GM12878 (cell line): ENCODE measurements at regions not wholly inside any gene's neighbourhood (a gene's known extent, or its start where the extent isn't known, plus 50 kb on each side); places are given as distances from the start of the nearest gene placed in this dataset.

ENCODE experiments used
- ATAC-seq: fragments of 200-7000 bp; cut with Tn5 transposase; 3 replicates; pipeline ENCODE4 v1.9.1; 2020; ENCODE audit warnings: mild to moderate bottlenecking, moderate library complexity
- BruUV-seq: library from RNA; stranded (reverse); fragments of 400-500 nt; replicated peaks from 2 replicates; lab custom pipeline; 2021; lab: Mats Ljungman, UMichigan
- CTCF ChIA-PET: fragments of 300-600 bp; sonication (Branson Sonifier 250); formaldehyde crosslinking; extraction: SDS; loops from one replicate; lab custom pipeline; 2021; ENCODE audit warnings: inconsistent platforms; lab: Yijun Ruan, JAX
- POLR2A ChIA-PET: fragments of 350-600 bp; formaldehyde crosslinking; extraction: SDS; loops from one replicate; lab custom pipeline; 2021; ENCODE audit warnings: inconsistent platforms; lab: Charles Lee
- RAD21 ChIA-PET: fragments of 300-600 bp; sonication (Branson Sonifier 250); formaldehyde crosslinking; loops from one replicate; lab custom pipeline; 2023; ENCODE audit warnings: antibody characterized with exemption; ENCODE audit not compliant: unreplicated experiment; lab: Charles Lee
- SMC1A ChIA-PET: fragments of 300-600 bp; sonication (Branson Sonifier 250); formaldehyde crosslinking; loops from one replicate; lab custom pipeline; 2023; ENCODE audit not compliant: unreplicated experiment, uncharacterized antibody; lab: Charles Lee
- DNase-seq: peaks from one replicate; pipeline ENCODE4 v3.0.0-alpha.2; 2011; ENCODE audit warnings: low read depth, low spot score
- FAIRE-seq: peaks from 3 replicates; lab custom pipeline; 2011; peaks lifted over from hg19 to GRCh38; lab: Jason Lieb, UNC
- H2AFZ ChIP-seq: 2 replicates; pipeline ENCODE4 v1.6.0; 2011; ENCODE audit warnings: low read depth, low read length, control low read depth; ENCODE audit not compliant: control insufficient read depth
- H3K27ac ChIP-seq: 2 replicates; pipeline ENCODE4 v1.5.1; 2011; ENCODE audit warnings: control low read depth; ENCODE audit not compliant: control insufficient read depth, insufficient read depth
- H3K27me3 ChIP-seq, 2 experiments: replicated peaks in 1 of 2; 2 replicates each; pipeline versions ENCODE4 v1.6.0 to v1.6.1; 2011; ENCODE audit warnings: low read length in 1 of 2; ENCODE audit not compliant: control insufficient read depth in 2 of 2, insufficient read depth in 2 of 2
- H3K36me3 ChIP-seq, 2 experiments: 2 replicates each; pipeline ENCODE4 v1.5.1; 2011; ENCODE audit warnings: low read length in 1 of 2; ENCODE audit not compliant: control insufficient read depth in 2 of 2, insufficient read depth in 2 of 2
- H3K4me1 ChIP-seq: 2 replicates; pipeline ENCODE4 v1.6.1; 2011; ENCODE audit warnings: mild to moderate bottlenecking, low read length, moderate library complexity, mixed read lengths; ENCODE audit not compliant: control insufficient read depth, insufficient read depth
- H3K4me2 ChIP-seq: 2 replicates; pipeline ENCODE4 v1.6.0; 2011; ENCODE audit warnings: control low read depth; ENCODE audit not compliant: control insufficient read depth, insufficient read depth
- H3K4me3 ChIP-seq: fragments of 200-600 bp; sonication (generic); 2 replicates; pipeline ENCODE4 v1.5.1; 2016
- H3K79me2 ChIP-seq: 2 replicates; pipeline ENCODE4 v1.6.0; 2011; ENCODE audit warnings: low read length; ENCODE audit not compliant: control insufficient read depth, insufficient read depth
- H3K9ac ChIP-seq: 2 replicates; pipeline ENCODE4 v1.8.0; 2011; ENCODE audit warnings: low read length, control low read depth, mixed read lengths; ENCODE audit not compliant: control insufficient read depth, insufficient read depth
- H3K9me3 ChIP-seq: replicated peaks from 3 replicates; pipeline ENCODE4 v1.5.1; 2011; ENCODE audit warnings: mild to moderate bottlenecking, low read length; ENCODE audit not compliant: control insufficient read depth, insufficient read depth
- H4K20me1 ChIP-seq: 2 replicates; pipeline ENCODE4 v1.6.0; 2011; ENCODE audit not compliant: control insufficient read depth, insufficient read depth
- BRCA1 ChIP-seq: IDR thresholded peaks from 2 replicates; pipeline ENCODE4 v1.6.1; 2011; ENCODE audit warnings: low read depth, low read length, improper control_type of control experiment
- CBX5 ChIP-seq: sonication (generic); IDR thresholded peaks from 2 replicates; pipeline ENCODE4 v1.6.1; 2016; ENCODE audit warnings: low read depth, moderate library complexity, mild to moderate bottlenecking, inconsistent platforms
- EP300 ChIP-seq, 2 experiments: fragments of 150-350 bp in 1 of 2; IDR thresholded peaks; 2 replicates each; pipeline ENCODE4 v1.6.1; 2011 to 2012; ENCODE audit warnings: low read depth in 2 of 2, low read length in 2 of 2, borderline replicate concordance in 1 of 2, improper control_type of control experiment in 1 of 2, inconsistent platforms in 1 of 2; ENCODE audit not compliant: control insufficient read depth in 1 of 2
- EZH2 ChIP-seq: IDR thresholded peaks from 2 replicates; pipeline ENCODE4 v1.6.1; 2012; ENCODE audit warnings: low read depth, mild to moderate bottlenecking, control low read depth, inconsistent platforms, low read length, borderline replicate concordance; ENCODE audit not compliant: control insufficient read depth
- IRF4 ChIP-seq: IDR thresholded peaks from 2 replicates; pipeline ENCODE4 v1.6.1; 2011; ENCODE audit warnings: low read depth, low read length
- LARP7 ChIP-seq: fragments of 450-650 bp; IDR thresholded peaks from 2 replicates; pipeline ENCODE4 v1.6.1; 2017; ENCODE audit warnings: mild to moderate bottlenecking
- NR2C1 ChIP-seq: fragments of 450-650 bp; IDR thresholded peaks from 2 replicates; pipeline ENCODE4 v1.6.1; 2017; ENCODE audit warnings: antibody characterized with exemption, mild to moderate bottlenecking, moderate library complexity
- REST ChIP-seq: IDR thresholded peaks from 2 replicates; pipeline ENCODE4 v1.6.1; 2012; ENCODE audit warnings: mild to moderate bottlenecking, low read depth, low read length
- SIX5 ChIP-seq: IDR thresholded peaks from 2 replicates; pipeline ENCODE4 v1.6.1; 2011; ENCODE audit warnings: mild to moderate bottlenecking, low read depth, low read length, moderate library complexity; ENCODE audit not compliant: severe bottlenecking
- SPI1 ChIP-seq: IDR thresholded peaks from 2 replicates; pipeline ENCODE4 v1.6.1; 2011; ENCODE audit warnings: low read depth, mild to moderate bottlenecking, low read length, moderate library complexity, borderline replicate concordance; ENCODE audit not compliant: insufficient read depth
- ZNF207 ChIP-seq: fragments of 450-650 bp; IDR thresholded peaks from 2 replicates; pipeline ENCODE4 v1.6.1; 2014; ENCODE audit warnings: antibody characterized with exemption, mild to moderate bottlenecking, borderline replicate concordance
- ZNF384 ChIP-seq: IDR thresholded peaks from 2 replicates; pipeline ENCODE4 v1.6.1; 2012; ENCODE audit warnings: low read depth, mild to moderate bottlenecking, low read length, improper control_type of control experiment, borderline replicate concordance
- WGBS: methylation state at CpG from one replicate; pipeline ENCODE4 v1.1.6; 2016; ENCODE audit warnings: low lambda C conversion rate; ENCODE audit not compliant: insufficient replicate concordance, insufficient coverage; ENCODE audit errors: missing lambda C conversion rate; 5-methylcytosine and 5-hydroxymethylcytosine counted together
- in situ Hi-C: fragments of 300-500 bp; cut with MboI; formaldehyde crosslinking; loops from 9 replicates; pipeline ENCODE4 v1.14.3; 2018; ENCODE audit warnings: mixed read lengths
- intact Hi-C: fragments of 100-400 bp; cut with micrococcal nuclease; formaldehyde crosslinking; loops from one replicate; pipeline ENCODE4 v1.14.2; 2022; ENCODE audit not compliant: unreplicated experiment
- TF ChIP-seq, protein P1 (sequence below): fragments of 450-650 bp; IDR thresholded peaks from 2 replicates; pipeline ENCODE4 v1.6.1; 2016; ENCODE audit warnings: mild to moderate bottlenecking, moderate library complexity, borderline replicate concordance
- TF ChIP-seq, protein P2 (sequence below): IDR thresholded peaks from 2 replicates; pipeline ENCODE4 v1.6.1; 2011; ENCODE audit warnings: low read depth, mild to moderate bottlenecking, low read length, moderate library complexity, borderline replicate concordance; ENCODE audit errors: extremely low read depth
- TF ChIP-seq, protein P3 (sequence below): IDR thresholded peaks from 2 replicates; pipeline ENCODE4 v1.6.1; 2012; ENCODE audit warnings: low read depth, low read length, improper control_type of control experiment

- no peaks in the 10 kb centered on the region for H3K4me1 ChIP-seq
- H3K27me3 ChIP-seq = no peaks in the 10 kb centered on the region
- no peak overlapping the region for H3K27ac ChIP-seq
- 7% methylated on average over 6 of the region's 6 CpGs for WGBS
- no peak for DNase-seq
- H3K9me3 ChIP-seq = no peaks in the 10 kb centered on the region
- H3K36me3 ChIP-seq = no peaks in the 10 kb centered on the region
- ATAC-seq = no peak
- H4K20me1 ChIP-seq = no peaks in the 10 kb centered on the region
- RAD21 ChIA-PET = no interaction called here
- no peak overlapping the region for H3K4me3 ChIP-seq
- CTCF ChIA-PET = no interaction called here
- no TSS peak for BruUV-seq
- no peak overlapping the region for H3K4me2 ChIP-seq
- intact Hi-C loops (no loop called here), in situ Hi-C loops (no loop called here)
- FAIRE-seq = no peak
- no peaks in the 10 kb centered on the region for H3K79me2 ChIP-seq
- no peak overlapping the region for H2AFZ ChIP-seq
- POLR2A ChIA-PET = no interaction called here
- SMC1A ChIA-PET = no interaction called here
- H3K9ac ChIP-seq = no peak overlapping the region
- TF ChIP-seq, protein P1, sequence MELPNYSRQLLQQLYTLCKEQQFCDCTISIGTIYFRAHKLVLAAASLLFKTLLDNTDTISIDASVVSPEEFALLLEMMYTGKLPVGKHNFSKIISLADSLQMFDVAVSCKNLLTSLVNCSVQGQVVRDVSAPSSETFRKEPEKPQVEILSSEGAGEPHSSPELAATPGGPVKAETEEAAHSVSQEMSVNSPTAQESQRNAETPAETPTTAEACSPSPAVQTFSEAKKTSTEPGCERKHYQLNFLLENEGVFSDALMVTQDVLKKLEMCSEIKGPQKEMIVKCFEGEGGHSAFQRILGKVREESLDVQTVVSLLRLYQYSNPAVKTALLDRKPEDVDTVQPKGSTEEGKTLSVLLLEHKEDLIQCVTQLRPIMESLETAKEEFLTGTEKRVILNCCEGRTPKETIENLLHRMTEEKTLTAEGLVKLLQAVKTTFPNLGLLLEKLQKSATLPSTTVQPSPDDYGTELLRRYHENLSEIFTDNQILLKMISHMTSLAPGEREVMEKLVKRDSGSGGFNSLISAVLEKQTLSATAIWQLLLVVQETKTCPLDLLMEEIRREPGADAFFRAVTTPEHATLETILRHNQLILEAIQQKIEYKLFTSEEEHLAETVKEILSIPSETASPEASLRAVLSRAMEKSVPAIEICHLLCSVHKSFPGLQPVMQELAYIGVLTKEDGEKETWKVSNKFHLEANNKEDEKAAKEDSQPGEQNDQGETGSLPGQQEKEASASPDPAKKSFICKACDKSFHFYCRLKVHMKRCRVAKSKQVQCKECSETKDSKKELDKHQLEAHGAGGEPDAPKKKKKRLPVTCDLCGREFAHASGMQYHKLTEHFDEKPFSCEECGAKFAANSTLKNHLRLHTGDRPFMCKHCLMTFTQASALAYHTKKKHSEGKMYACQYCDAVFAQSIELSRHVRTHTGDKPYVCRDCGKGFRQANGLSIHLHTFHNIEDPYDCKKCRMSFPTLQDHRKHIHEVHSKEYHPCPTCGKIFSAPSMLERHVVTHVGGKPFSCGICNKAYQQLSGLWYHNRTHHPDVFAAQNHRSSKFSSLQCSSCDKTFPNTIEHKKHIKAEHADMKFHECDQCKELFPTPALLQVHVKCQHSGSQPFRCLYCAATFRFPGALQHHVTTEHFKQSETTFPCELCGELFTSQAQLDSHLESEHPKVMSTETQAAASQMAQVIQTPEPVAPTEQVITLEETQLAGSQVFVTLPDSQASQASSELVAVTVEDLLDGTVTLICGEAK = no peak
- TF ChIP-seq SPI1 = no peak
- TF ChIP-seq NR2C1 = no peak
- no peak for TF ChIP-seq BRCA1
- TF ChIP-seq EP300 (IDR thresholded peaks at IDR 0.05; ENCODE audit: borderline replicate concordance in 1 of 2, control insufficient read depth in 1 of 2, low read depth in 2 of 2, low read length in 2 of 2) = no peak
- TF ChIP-seq ZNF207 = no peak
- no peak for TF ChIP-seq ZNF384
- TF ChIP-seq SIX5 = no peak
- TF ChIP-seq REST = no peak
- TF ChIP-seq IRF4 = no peak
- TF ChIP-seq, protein P2, sequence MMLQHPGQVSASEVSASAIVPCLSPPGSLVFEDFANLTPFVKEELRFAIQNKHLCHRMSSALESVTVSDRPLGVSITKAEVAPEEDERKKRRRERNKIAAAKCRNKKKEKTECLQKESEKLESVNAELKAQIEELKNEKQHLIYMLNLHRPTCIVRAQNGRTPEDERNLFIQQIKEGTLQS = no peak
- TF ChIP-seq EZH2 = no peak
- TF ChIP-seq CBX5 = no peak
- TF ChIP-seq, protein P3, sequence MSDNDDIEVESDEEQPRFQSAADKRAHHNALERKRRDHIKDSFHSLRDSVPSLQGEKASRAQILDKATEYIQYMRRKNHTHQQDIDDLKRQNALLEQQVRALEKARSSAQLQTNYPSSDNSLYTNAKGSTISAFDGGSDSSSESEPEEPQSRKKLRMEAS = no peak
- TF ChIP-seq LARP7 = no peak
Measured at GRCh38 chr9:86648828-86649170, 294.6 kb upstream of the TUT7 start.
